Fibroblast of lung (primary cell): ENCODE measurements at regions not wholly inside any gene's neighbourhood (a gene's known extent, or its start where the extent isn't known, plus 50 kb on each side); places are given as distances from the start of the nearest gene placed in this dataset.

Experiments
- DNase-seq, 2 donors: peaks; one replicate each; pipeline versions ENCODE4 v3.0.0 to v3.0.0-alpha.2; 2010; ENCODE audit warnings: low read depth in 2 of 2
- H2AFZ ChIP-seq: 2 replicates; pipeline ENCODE4 v1.5.1; 2012; ENCODE audit warnings: low read length, control low read depth, inconsistent platforms
- H3K27ac ChIP-seq: 2 replicates; pipeline ENCODE4 v1.5.1; 2011; ENCODE audit warnings: low read length, control low read depth; ENCODE audit not compliant: insufficient read depth
- H3K27me3 ChIP-seq: 2 replicates; pipeline ENCODE4 v1.5.1; 2011; ENCODE audit warnings: mild to moderate bottlenecking, low read length; ENCODE audit not compliant: control insufficient read depth, insufficient read depth
- H3K36me3 ChIP-seq: 2 replicates; pipeline ENCODE4 v1.5.1; 2011; ENCODE audit warnings: low read length; ENCODE audit not compliant: control insufficient read depth, insufficient read depth
- H3K4me1 ChIP-seq: 2 replicates; pipeline ENCODE4 v1.5.1; 2011; ENCODE audit warnings: low read length; ENCODE audit not compliant: control insufficient read depth, insufficient read depth; ENCODE audit errors: extremely low read depth
- H3K4me2 ChIP-seq: 2 replicates; pipeline ENCODE4 v1.5.1; 2011; ENCODE audit warnings: low read length, control low read depth; ENCODE audit not compliant: insufficient read depth; ENCODE audit errors: extremely low read depth
- H3K4me3 ChIP-seq, 4 experiments: fragments of 200-600 bp in 1 of 4; sonication (generic) in 1 of 4; replicated peaks in 1 of 4; 2 replicates each; pipeline ENCODE4 v1.5.1; 2011 to 2016; ENCODE audit warnings: low read length in 4 of 4, low read depth in 3 of 4, mild to moderate bottlenecking in 3 of 4, control low read depth in 2 of 4, inconsistent platforms in 1 of 4, mixed read lengths in 1 of 4; ENCODE audit not compliant: insufficient read depth in 1 of 4; ENCODE audit errors: control extremely low read depth in 1 of 4
- H3K79me2 ChIP-seq: 2 replicates; pipeline ENCODE4 v1.5.1; 2012; ENCODE audit warnings: mild to moderate bottlenecking, low read length, inconsistent platforms; ENCODE audit not compliant: control insufficient read depth, insufficient read depth
- H3K9ac ChIP-seq: 2 replicates; pipeline ENCODE4 v1.5.1; 2011; ENCODE audit warnings: mild to moderate bottlenecking, low read length, control low read depth; ENCODE audit not compliant: insufficient read depth
- H3K9me3 ChIP-seq: 2 replicates; pipeline ENCODE4 v1.5.1; 2012; ENCODE audit warnings: low read depth, low read length; ENCODE audit not compliant: control insufficient read depth, insufficient read depth
- H4K20me1 ChIP-seq: 2 replicates; pipeline ENCODE4 v1.5.1; 2011; ENCODE audit warnings: low read length; ENCODE audit not compliant: control insufficient read depth, insufficient read depth; ENCODE audit errors: extremely low read depth
- EZH2 ChIP-seq: IDR thresholded peaks from 2 replicates; pipeline ENCODE4 v1.5.1; 2012; ENCODE audit warnings: low read length, control low read depth, mild to moderate bottlenecking; ENCODE audit errors: missing control alignments
- TF ChIP-seq, protein P1 (sequence below), 2 donors: IDR thresholded peaks in 1 of 2; conservative IDR thresholded peaks in 1 of 2; 1 replicate in 1 of 2; 2 replicates in 1 of 2; pipeline ENCODE4 v1.5.1; 2011 to 2012; ENCODE audit warnings: low read length in 2 of 2, control low read depth in 1 of 2, inconsistent platforms in 1 of 2, low read depth in 1 of 2, mild to moderate bottlenecking in 1 of 2

DNA sequence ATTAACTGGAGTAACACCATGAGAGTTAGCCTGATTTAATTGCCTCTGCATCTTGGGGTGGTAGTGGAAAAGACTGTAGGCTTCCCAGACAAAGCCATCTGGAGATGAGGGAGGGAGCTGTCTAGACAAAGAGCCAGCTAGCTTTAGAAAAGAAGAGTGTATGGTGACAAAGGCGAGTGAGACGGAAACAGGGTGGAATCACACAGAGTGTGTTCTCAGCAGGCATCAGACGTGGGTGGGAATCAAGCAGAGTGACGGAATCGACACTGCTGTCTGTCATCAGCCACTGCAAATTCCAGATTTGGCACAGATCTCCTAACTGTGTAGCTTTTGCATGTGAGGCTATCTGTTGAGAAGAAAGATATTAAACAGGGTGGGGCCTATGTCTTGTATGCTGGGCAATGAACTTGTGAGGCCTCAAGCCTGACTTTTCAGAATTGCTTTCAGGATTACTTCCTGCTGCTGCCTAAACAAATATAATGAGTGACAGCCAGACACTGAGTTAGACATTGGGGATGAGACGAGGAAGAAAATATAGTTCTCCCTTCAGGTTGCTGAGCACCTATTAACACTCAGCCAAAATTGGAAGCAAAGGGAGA lies 236.5 kb upstream of the GRIP1 start:
- Histone ChIP-seq H3K27me3 (no peaks in the 10 kb centered on the region), H3K4me2 (no peak overlapping the region), H4K20me1 (no peaks in the 10 kb centered on the region), H3K9me3 (no peaks in the 10 kb centered on the region), H3K27ac (no peak overlapping the region), H3K9ac (no peak overlapping the region), H3K4me1 (no peaks in the 10 kb centered on the region), H2AFZ (no peak overlapping the region), H3K4me3 (no peak overlapping the region), H3K79me2 (no peaks in the 10 kb centered on the region), H3K36me3 (no peaks in the 10 kb centered on the region)
- TF ChIP-seq EZH2, result no peak
- no peak for DNase-seq

DNA sequence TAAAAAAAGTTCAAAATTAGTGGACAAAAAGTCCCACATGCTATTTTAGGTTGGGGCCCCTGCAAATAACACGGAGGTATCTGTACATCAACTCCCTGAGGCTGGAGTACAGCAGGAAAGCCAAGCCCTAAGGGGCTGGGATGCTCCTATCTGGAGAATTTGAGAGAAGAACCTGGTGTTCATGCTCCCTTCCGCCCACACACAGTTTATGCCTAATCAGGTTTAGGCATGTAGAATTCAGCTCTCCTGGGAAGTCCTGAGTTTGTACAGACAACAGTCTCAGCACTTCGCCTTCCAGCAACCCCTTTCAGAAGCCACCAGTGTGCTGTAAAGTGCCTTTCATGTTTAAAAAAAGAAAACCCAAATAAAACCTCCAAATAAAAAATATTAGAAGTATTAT lies 237.3 kb upstream of the GRIP1 start:
- no peak for DNase-seq
- TF ChIP-seq EZH2, result no peak
- TF ChIP-seq, protein P1, sequence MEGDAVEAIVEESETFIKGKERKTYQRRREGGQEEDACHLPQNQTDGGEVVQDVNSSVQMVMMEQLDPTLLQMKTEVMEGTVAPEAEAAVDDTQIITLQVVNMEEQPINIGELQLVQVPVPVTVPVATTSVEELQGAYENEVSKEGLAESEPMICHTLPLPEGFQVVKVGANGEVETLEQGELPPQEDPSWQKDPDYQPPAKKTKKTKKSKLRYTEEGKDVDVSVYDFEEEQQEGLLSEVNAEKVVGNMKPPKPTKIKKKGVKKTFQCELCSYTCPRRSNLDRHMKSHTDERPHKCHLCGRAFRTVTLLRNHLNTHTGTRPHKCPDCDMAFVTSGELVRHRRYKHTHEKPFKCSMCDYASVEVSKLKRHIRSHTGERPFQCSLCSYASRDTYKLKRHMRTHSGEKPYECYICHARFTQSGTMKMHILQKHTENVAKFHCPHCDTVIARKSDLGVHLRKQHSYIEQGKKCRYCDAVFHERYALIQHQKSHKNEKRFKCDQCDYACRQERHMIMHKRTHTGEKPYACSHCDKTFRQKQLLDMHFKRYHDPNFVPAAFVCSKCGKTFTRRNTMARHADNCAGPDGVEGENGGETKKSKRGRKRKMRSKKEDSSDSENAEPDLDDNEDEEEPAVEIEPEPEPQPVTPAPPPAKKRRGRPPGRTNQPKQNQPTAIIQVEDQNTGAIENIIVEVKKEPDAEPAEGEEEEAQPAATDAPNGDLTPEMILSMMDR (conservative IDR thresholded peaks at IDR 0.05 in 1 of 2, IDR thresholded peaks at IDR 0.05 in 1 of 2; ENCODE audit: low read depth in 1 of 2, low read length in 2 of 2), result no peak
- no peaks in the 10 kb centered on the region for H3K9me3 ChIP-seq
- no peaks in the 10 kb centered on the region for H3K79me2 ChIP-seq
- no peaks in the 10 kb centered on the region for H3K27me3 ChIP-seq
- H3K9ac ChIP-seq, result no peak overlapping the region
- no peak overlapping the region for H3K4me3 ChIP-seq
- H3K27ac ChIP-seq, result no peak overlapping the region
- no peaks in the 10 kb centered on the region for H3K4me1 ChIP-seq
- no peaks in the 10 kb centered on the region for H4K20me1 ChIP-seq
- H2AFZ ChIP-seq, result no peak overlapping the region
- H3K4me2 ChIP-seq, result no peak overlapping the region
- no peaks in the 10 kb centered on the region for H3K36me3 ChIP-seq

DNA sequence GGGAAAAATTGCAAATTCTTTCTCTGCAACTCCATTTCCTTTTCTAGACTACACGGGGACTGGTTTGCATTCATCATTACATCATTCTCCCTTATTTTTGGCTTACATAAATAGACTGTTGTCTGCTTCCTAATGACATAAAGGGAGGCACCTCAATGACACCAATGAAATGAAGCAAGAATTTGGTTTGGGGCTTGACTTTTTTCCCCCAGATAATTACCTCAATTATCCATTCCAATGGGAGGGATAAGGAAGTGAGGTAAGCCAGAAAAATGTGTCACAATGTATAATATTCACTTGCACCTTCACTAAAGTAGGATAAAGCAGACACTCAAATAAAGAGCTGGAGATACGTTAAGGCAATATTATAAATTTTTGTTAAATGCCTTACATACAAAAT lies 240.6 kb upstream of the GRIP1 start:
- DNase-seq, result no peak
- Histone ChIP-seq H3K4me1 (no peaks in the 10 kb centered on the region), H3K27me3 (no peaks in the 10 kb centered on the region), H3K4me3 (no peak overlapping the region), H4K20me1 (no peaks in the 10 kb centered on the region), H3K36me3 (no peaks in the 10 kb centered on the region), H3K27ac (no peak overlapping the region), H3K4me2 (no peak overlapping the region), H2AFZ (no peak overlapping the region), H3K9me3 (no peaks in the 10 kb centered on the region), H3K9ac (no peak overlapping the region), H3K79me2 (no peaks in the 10 kb centered on the region)
- TF ChIP-seq, protein P1 (conservative IDR thresholded peaks at IDR 0.05 in 1 of 2, IDR thresholded peaks at IDR 0.05 in 1 of 2; ENCODE audit: low read depth in 1 of 2, low read length in 2 of 2), result no peak
- TF ChIP-seq EZH2, result no peak
